Liver (tissue), 3 donors: ENCODE measurements at regions not wholly inside any gene's neighbourhood (a gene's known extent, or its start where the extent isn't known, plus 50 kb on each side); places are given as distances from the start of the nearest gene placed in this dataset.

Source experiments
- EGR1 ChIP-seq, 2 donors: IDR thresholded peaks; 2 replicates each; pipeline ENCODE4 v1.6.1; 2016 to 2018; ENCODE audit warnings: antibody characterized with exemption in 2 of 2, low read depth in 2 of 2
- FOXA1 ChIP-seq: IDR thresholded peaks from 2 replicates; pipeline ENCODE4 v1.6.1; 2016; ENCODE audit warnings: antibody characterized with exemption
- GABPA ChIP-seq, 2 donors: IDR thresholded peaks in 1 of 2; conservative IDR thresholded peaks in 1 of 2; 2 replicates each; pipeline ENCODE4 v1.6.1; 2016; ENCODE audit warnings: antibody characterized with exemption in 2 of 2, mild to moderate bottlenecking in 1 of 2, moderate library complexity in 1 of 2
- HNF4G ChIP-seq: IDR thresholded peaks from 2 replicates; pipeline ENCODE4 v1.6.1; 2016; ENCODE audit warnings: antibody characterized with exemption
- JUND ChIP-seq, 2 donors: IDR thresholded peaks; 2 replicates each; pipeline ENCODE4 v1.6.1; 2016; ENCODE audit warnings: antibody characterized with exemption in 2 of 2
- NR2F2 ChIP-seq: IDR thresholded peaks from 2 replicates; pipeline ENCODE4 v1.6.1; 2016; ENCODE audit warnings: antibody characterized with exemption
- TF ChIP-seq, protein P1 (sequence below): fragments of 150-350 bp; IDR thresholded peaks from 2 replicates; pipeline ENCODE4 v1.5.1; 2017; ENCODE audit warnings: improper control_type of control experiment, low read depth, low read length; ENCODE audit not compliant: missing input control
- TF ChIP-seq, protein P2 (sequence below): IDR thresholded peaks from 2 replicates; pipeline ENCODE4 v1.6.1; 2016; ENCODE audit warnings: antibody characterized with exemption
- TF ChIP-seq, protein P3 (sequence below): IDR thresholded peaks from 2 replicates; pipeline ENCODE4 v1.6.1; 2016; ENCODE audit warnings: antibody characterized with exemption
- donor health status: healthy.
- donor health status: healthy.

DNA sequence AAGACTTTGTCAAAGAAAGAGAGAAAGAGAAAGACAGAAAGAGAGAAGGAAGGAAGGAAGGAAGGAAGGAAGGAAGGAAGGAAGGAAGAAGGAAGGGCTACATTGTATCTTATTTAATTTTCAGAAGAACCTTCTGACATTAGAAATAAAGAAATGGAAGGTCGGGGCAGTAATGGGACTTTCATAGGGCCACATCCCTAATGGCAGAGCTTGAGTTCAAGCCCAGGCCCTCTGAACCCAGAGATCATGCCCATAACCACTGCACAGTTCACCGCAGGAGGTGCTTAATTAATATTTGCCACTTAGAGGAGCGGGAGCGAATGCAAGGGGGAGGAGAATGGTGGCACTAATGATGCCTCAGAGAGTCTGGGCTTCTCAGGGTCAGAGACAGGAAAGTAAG is 233.3 kb downstream of the MN1 start:
- TF ChIP-seq, protein P1, sequence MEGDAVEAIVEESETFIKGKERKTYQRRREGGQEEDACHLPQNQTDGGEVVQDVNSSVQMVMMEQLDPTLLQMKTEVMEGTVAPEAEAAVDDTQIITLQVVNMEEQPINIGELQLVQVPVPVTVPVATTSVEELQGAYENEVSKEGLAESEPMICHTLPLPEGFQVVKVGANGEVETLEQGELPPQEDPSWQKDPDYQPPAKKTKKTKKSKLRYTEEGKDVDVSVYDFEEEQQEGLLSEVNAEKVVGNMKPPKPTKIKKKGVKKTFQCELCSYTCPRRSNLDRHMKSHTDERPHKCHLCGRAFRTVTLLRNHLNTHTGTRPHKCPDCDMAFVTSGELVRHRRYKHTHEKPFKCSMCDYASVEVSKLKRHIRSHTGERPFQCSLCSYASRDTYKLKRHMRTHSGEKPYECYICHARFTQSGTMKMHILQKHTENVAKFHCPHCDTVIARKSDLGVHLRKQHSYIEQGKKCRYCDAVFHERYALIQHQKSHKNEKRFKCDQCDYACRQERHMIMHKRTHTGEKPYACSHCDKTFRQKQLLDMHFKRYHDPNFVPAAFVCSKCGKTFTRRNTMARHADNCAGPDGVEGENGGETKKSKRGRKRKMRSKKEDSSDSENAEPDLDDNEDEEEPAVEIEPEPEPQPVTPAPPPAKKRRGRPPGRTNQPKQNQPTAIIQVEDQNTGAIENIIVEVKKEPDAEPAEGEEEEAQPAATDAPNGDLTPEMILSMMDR, result no peak
- TF ChIP-seq HNF4G, result no peak
- TF ChIP-seq JUND (IDR thresholded peaks at IDR 0.05), result no peak
- TF ChIP-seq, protein P2, sequence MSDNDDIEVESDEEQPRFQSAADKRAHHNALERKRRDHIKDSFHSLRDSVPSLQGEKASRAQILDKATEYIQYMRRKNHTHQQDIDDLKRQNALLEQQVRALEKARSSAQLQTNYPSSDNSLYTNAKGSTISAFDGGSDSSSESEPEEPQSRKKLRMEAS, result no peak
- TF ChIP-seq NR2F2, result no peak
- no peak for TF ChIP-seq EGR1 (IDR thresholded peaks at IDR 0.05; ENCODE audit: low read depth in 2 of 2)
- no peak for TF ChIP-seq FOXA1
- TF ChIP-seq, protein P3, sequence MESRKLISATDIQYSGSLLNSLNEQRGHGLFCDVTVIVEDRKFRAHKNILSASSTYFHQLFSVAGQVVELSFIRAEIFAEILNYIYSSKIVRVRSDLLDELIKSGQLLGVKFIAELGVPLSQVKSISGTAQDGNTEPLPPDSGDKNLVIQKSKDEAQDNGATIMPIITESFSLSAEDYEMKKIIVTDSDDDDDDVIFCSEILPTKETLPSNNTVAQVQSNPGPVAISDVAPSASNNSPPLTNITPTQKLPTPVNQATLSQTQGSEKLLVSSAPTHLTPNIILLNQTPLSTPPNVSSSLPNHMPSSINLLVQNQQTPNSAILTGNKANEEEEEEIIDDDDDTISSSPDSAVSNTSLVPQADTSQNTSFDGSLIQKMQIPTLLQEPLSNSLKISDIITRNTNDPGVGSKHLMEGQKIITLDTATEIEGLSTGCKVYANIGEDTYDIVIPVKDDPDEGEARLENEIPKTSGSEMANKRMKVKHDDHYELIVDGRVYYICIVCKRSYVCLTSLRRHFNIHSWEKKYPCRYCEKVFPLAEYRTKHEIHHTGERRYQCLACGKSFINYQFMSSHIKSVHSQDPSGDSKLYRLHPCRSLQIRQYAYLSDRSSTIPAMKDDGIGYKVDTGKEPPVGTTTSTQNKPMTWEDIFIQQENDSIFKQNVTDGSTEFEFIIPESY, result no peak
- no peak for TF ChIP-seq GABPA (IDR thresholded peaks at IDR 0.05 in 1 of 2, conservative IDR thresholded peaks at IDR 0.05 in 1 of 2)
